ENCODE measurements at regions not wholly inside any gene's neighbourhood (a gene's known extent, or its start where the extent isn't known, plus 50 kb on each side); places are given as distances from the start of the nearest gene placed in this dataset.

DNA sequence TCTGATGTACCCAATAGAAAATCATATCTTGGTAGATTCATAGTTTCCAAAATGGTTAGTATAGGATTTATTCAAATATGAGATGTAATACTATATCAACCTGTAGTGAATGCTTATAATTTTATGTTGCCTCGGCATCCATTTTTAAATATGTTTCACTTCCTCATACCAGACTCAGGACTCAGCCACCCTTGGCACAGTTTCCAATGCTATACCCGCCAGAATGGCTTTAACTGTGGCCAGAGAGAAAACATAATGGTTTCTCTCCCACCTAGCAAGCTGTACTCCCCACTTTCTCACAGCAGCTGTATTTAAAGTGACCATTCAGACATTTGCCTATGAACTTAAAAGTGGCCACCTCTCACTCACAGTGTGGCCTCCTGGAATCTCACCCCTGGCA, 466.6 kb upstream of the PABPC4L start:
- H3K4me1 ChIP-seq = no peaks in the 10 kb centered on the region
- H3K27me3 ChIP-seq = no peaks in the 10 kb centered on the region
- H3K4me3 ChIP-seq = no peak overlapping the region
- no peak overlapping the region for H3K27ac ChIP-seq
- H3K9ac ChIP-seq = no peak overlapping the region
- H3K36me3 ChIP-seq = no peaks in the 10 kb centered on the region
- peaks cover 11% of the 10 kb centered on the region; the same call in 1 of the 2 replicates for H3K9me3 ChIP-seq
- H3K4me2 ChIP-seq = no peak overlapping the region
- no peaks in the 10 kb centered on the region for H4K20me1 ChIP-seq
- TF ChIP-seq Cebpa-rat (IDR thresholded peaks at IDR 0.05) = no peak

DNA sequence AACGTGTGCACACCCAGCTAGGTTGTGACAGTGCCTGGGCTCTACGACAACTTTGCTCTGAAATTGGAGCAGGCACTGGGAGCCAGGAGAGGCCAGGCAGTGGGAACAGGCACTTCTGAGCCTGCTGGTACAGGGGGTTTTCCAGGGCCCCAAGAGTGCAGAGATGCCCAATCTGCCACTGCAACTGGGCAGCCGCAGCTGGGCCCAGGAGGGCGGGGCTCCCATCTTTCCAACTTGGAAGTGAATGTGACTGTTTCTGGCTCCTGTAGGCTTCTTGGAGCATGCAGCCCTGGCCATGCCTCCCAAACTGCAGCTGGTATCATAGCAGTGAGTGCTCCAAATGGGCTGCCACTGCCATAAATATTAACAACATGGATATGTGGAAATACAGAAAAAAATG, 465.1 kb upstream of the PABPC4L start:
- no peak overlapping the region for H3K27ac ChIP-seq
- H3K9ac ChIP-seq = no peak overlapping the region
- no peaks in the 10 kb centered on the region for H3K4me1 ChIP-seq
- H3K27me3 ChIP-seq = no peaks in the 10 kb centered on the region
- no peak overlapping the region for H3K4me2 ChIP-seq
- no peak overlapping the region for H3K4me3 ChIP-seq
- peaks cover 11% of the 10 kb centered on the region; the same call in 1 of the 2 replicates for H3K9me3 ChIP-seq
- TF ChIP-seq Cebpa-rat (IDR thresholded peaks at IDR 0.05) = no peak
- H3K36me3 ChIP-seq = no peaks in the 10 kb centered on the region
- H4K20me1 ChIP-seq = no peaks in the 10 kb centered on the region

DNA sequence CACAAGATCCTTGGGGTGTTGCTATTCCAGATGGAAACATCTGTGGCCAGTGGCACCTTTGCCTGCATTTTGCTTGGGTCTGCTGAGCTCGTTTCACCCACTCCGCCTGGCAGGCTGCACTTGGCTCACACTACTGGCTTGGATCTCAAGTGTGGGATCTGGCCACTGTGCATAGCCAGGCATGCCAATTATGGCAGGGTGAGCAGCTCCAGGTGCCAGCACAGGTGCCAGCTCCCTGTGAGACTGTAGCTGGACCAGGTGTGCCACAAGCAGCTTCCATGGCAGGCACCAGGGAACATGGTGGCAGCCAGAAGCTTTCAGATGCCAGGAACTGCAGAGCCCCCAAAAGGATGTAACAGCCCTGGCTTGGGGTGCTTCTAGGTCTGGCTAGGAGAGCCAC, 463.8 kb upstream of the PABPC4L start:
- H4K20me1 ChIP-seq = no peaks in the 10 kb centered on the region
- peaks cover 11% of the 10 kb centered on the region; the same call in 1 of the 2 replicates for H3K9me3 ChIP-seq
- H3K36me3 ChIP-seq = no peaks in the 10 kb centered on the region
- H3K4me2 ChIP-seq = no peak overlapping the region
- no peaks in the 10 kb centered on the region for H3K4me1 ChIP-seq
- H3K4me3 ChIP-seq = no peak overlapping the region
- H3K27me3 ChIP-seq = no peaks in the 10 kb centered on the region
- no peak overlapping the region for H3K27ac ChIP-seq
- no peak overlapping the region for H3K9ac ChIP-seq
- TF ChIP-seq Cebpa-rat (IDR thresholded peaks at IDR 0.05) = no peak

DNA sequence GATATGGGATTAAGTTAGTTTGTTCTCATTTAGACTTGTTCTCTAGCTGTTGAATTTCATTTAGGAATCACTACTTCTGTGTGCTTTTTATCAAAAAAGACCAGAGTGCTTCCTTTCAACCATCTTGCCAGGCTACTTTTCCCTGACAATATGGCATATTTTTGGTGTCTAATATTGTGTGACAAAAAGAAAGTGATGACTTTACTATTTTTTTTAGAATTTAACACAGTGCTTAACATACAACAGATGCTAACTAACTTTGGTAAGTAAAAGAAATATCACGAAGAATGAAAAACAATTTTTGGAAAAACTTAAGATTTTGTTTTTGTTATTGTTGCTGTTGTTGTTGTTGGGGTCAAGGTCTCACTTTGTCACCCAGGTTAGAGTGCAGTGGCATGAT, 462.2 kb upstream of the PABPC4L start:
- Histone ChIP-seq H3K4me3 (no peak overlapping the region), H3K9ac (no peak overlapping the region), H3K4me2 (no peak overlapping the region), H3K9me3 (peaks cover 11% of the 10 kb centered on the region; the same call in 1 of the 2 replicates), H4K20me1 (no peaks in the 10 kb centered on the region), H3K27me3 (no peaks in the 10 kb centered on the region), H3K4me1 (no peaks in the 10 kb centered on the region), H3K27ac (no peak overlapping the region), H3K36me3 (no peaks in the 10 kb centered on the region)
- no peak for TF ChIP-seq Cebpa-rat (IDR thresholded peaks at IDR 0.05)

DNA sequence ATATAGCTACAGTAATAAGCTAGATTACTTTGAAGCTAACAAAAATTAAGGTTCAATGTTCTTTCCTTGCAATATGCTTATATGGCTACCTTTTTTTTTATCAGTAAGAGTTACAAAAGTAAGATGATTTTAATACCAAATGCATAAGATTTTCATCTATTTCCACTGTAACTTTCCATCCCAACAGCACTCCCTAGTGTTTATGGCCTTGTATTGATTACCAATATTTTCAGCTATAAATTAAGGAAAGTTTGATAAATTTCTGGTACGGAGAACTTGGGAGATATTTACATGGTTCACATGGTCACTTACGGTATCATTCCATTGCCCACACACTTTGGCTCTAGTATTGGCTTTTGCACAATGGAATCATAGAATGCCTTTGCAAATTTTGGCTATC, 448.9 kb upstream of the PABPC4L start:
- no peaks in the 10 kb centered on the region for H3K4me1 ChIP-seq
- no peaks in the 10 kb centered on the region for H3K36me3 ChIP-seq
- no peak overlapping the region for H3K27ac ChIP-seq
- no peak overlapping the region for H3K4me3 ChIP-seq
- H3K4me2 ChIP-seq = no peak overlapping the region
- H3K9me3 ChIP-seq = no peaks in the 10 kb centered on the region
- no peaks in the 10 kb centered on the region for H3K27me3 ChIP-seq
- TF ChIP-seq Cebpa-rat (IDR thresholded peaks at IDR 0.05) = no peak
- H4K20me1 ChIP-seq = no peaks in the 10 kb centered on the region
- no peak overlapping the region for H3K9ac ChIP-seq

DNA sequence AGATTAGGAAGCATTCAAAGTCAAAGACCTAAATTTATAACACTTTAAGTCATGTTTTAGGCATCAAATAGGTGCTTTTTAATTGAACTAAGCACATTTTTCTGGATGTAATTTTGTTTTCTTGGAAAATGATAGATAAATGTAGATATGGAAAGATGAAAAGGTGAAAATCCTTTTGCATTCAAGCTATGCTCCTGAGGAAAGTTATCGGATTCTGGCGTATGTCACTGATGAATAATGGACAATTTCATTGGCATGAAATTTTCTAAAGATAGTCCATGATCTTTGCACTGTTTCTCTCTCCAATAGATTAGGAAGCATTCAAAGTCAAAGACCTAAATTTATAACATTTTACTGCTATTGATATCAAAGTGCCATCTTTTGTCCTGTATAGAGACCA, 444.2 kb upstream of the PABPC4L start:
- no peaks in the 10 kb centered on the region for H4K20me1 ChIP-seq
- no peaks in the 10 kb centered on the region for H3K36me3 ChIP-seq
- H3K4me2 ChIP-seq = no peak overlapping the region
- no peaks in the 10 kb centered on the region for H3K27me3 ChIP-seq
- no peak for TF ChIP-seq Cebpa-rat (IDR thresholded peaks at IDR 0.05)
- no peaks in the 10 kb centered on the region for H3K9me3 ChIP-seq
- H3K4me1 ChIP-seq = no peaks in the 10 kb centered on the region
- H3K27ac ChIP-seq = no peak overlapping the region
- H3K4me3 ChIP-seq = no peak overlapping the region
- H3K9ac ChIP-seq = no peak overlapping the region

DNA sequence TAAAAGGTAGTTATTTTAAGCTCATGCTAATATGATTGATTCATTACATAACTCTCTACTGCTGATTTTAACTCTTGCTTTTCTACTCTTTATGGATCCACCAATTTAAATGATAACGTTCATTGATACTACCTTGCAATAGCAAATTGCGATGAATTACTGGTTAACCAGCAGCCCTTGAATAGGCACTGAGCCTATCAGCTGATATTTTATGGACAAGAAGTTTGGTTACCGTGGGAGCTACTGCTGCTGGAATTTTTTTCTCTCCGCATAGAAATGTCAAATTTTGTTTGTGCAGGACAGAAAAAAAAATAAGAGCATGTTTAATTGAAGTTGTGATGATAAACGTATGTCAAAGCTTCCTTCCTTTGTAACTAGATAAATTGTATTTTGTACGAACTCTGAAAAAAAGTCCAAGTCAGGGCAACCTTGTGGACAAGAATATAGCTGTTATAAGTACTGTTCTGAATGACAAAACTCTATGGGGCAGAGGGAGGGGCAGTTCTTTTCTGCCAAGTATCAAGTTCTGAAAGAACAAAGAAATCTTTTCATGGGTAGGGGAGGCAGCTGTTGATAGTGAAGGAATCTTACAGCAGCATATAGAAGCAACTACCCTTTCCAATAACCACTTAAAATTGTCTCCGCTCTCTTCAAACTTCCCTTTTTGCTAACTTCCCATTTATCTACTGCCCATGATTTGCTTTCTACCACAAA, 434.9 kb upstream of the PABPC4L start:
- H3K4me2 ChIP-seq = no peak overlapping the region
- no peaks in the 10 kb centered on the region for H3K9me3 ChIP-seq
- H4K20me1 ChIP-seq = no peaks in the 10 kb centered on the region
- H3K4me3 ChIP-seq = no peak overlapping the region
- H3K27ac ChIP-seq = no peak overlapping the region
- no peak overlapping the region for H3K9ac ChIP-seq
- TF ChIP-seq Cebpa-rat (IDR thresholded peaks at IDR 0.05) = no peak
- no peaks in the 10 kb centered on the region for H3K27me3 ChIP-seq
- H3K36me3 ChIP-seq = no peaks in the 10 kb centered on the region
- H3K4me1 ChIP-seq = no peaks in the 10 kb centered on the region

DNA sequence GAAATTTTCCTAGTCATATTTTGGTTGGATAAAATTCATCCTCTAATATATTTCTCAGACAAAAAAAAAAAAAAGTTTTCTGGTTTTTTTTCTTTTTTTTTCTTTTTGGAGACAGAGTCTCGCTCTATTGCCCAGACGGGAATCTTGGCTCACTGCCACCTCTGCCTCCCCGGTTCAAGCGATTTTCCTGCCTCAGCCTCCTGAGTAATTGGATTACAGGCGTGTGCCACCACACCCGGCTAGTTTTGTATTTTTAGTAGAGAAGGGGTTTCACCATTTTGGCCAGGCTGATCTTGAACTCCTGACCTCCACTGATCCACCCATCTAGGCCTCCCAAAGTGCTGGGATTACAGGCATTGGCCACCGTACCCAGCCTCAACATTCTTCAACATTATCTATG, 432.7 kb upstream of the PABPC4L start:
- H3K27me3 ChIP-seq = no peaks in the 10 kb centered on the region
- no peaks in the 10 kb centered on the region for H4K20me1 ChIP-seq
- no peaks in the 10 kb centered on the region for H3K9me3 ChIP-seq
- no peak for TF ChIP-seq Cebpa-rat (IDR thresholded peaks at IDR 0.05)
- H3K27ac ChIP-seq = no peak overlapping the region
- no peak overlapping the region for H3K4me3 ChIP-seq
- H3K4me2 ChIP-seq = no peak overlapping the region
- H3K9ac ChIP-seq = no peak overlapping the region
- H3K4me1 ChIP-seq = no peaks in the 10 kb centered on the region
- H3K36me3 ChIP-seq = no peaks in the 10 kb centered on the region

DNA sequence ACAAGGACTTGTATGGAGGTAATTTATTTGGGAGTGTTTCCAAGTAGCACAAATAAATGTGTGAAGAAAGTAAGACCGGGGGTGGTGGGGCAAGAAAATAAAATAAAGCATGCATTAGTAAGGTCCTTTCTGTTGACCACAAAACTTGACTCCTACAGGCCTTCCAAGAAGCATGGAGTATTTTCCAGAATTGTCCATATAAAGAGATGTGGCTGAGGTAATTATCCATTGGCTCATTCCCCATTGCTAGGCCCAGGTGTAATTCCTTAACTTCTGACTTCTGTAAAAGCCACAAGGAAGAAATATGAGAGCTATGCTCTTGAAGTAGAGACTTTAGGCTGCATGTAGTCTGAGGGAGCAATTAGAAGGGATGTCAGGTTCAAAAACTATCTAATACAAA, 430.5 kb upstream of the PABPC4L start:
- Histone ChIP-seq H4K20me1 (no peaks in the 10 kb centered on the region), H3K9me3 (no peaks in the 10 kb centered on the region), H3K4me2 (no peak overlapping the region), H3K27me3 (no peaks in the 10 kb centered on the region), H3K9ac (no peak overlapping the region), H3K36me3 (no peaks in the 10 kb centered on the region), H3K4me1 (no peaks in the 10 kb centered on the region), H3K4me3 (no peak overlapping the region), H3K27ac (no peak overlapping the region)
- no peak for TF ChIP-seq Cebpa-rat (IDR thresholded peaks at IDR 0.05)

DNA sequence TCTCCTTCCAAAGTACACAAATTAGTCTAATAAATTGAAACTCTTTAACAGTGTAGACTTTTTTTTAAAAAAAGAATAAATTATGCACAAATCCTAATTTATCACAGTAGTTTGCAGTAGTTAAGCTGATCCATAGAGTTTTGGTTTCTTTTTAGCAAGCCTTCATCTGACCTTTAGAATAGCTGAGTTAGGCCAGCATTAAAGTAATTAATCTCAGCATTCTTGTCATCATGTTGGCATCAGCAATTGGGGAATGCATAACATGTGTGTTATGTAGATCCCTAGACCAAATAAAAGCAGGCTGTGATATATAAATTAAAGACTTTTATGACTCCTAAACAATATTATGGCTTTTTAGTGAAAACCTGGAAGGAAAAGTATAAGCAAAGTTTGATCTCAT, 426.5 kb upstream of the PABPC4L start:
- Histone ChIP-seq H3K4me2 (no peak overlapping the region), H3K4me3 (no peak overlapping the region), H3K36me3 (no peaks in the 10 kb centered on the region), H3K9me3 (no peaks in the 10 kb centered on the region), H3K9ac (no peak overlapping the region), H4K20me1 (no peaks in the 10 kb centered on the region), H3K4me1 (no peaks in the 10 kb centered on the region), H3K27ac (no peak overlapping the region), H3K27me3 (no peaks in the 10 kb centered on the region)
- TF ChIP-seq Cebpa-rat (IDR thresholded peaks at IDR 0.05) = no peak

DNA sequence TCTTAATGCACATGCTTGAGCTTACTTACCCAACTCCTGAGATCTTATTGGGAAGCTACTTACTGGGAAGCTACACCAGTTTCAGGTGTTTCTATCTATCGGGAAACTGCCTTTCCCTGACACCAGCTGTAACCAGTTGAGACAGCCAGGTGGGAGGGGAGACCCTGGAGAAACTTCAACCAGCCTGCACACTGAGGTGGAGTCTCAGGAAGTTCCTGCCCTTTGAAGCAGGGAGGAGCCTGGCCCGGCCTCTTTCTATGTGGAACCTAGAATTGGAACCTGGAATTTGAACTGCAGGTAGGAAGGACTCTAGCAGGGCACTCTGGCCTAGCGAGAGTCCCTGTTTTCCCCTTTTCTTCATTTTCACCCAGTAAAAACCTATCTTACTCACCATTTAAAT, 425.8 kb upstream of the PABPC4L start:
- no peaks in the 10 kb centered on the region for H3K4me1 ChIP-seq
- H3K9ac ChIP-seq = no peak overlapping the region
- TF ChIP-seq Cebpa-rat (IDR thresholded peaks at IDR 0.05) = no peak

More for the DNA sequence above, 425.8 kb upstream of the PABPC4L start:
- H3K27me3 ChIP-seq = no peaks in the 10 kb centered on the region
- H3K4me3 ChIP-seq = no peak overlapping the region
- no peak overlapping the region for H3K27ac ChIP-seq
- H4K20me1 ChIP-seq = no peaks in the 10 kb centered on the region
- no peak overlapping the region for H3K4me2 ChIP-seq
- H3K9me3 ChIP-seq = no peaks in the 10 kb centered on the region
- no peaks in the 10 kb centered on the region for H3K36me3 ChIP-seq

All from BLaER1 (cell line).